Central memory CD8-positive, alpha-beta T cell (primary cell): ENCODE measurements at regions not wholly inside any gene's neighbourhood (a gene's known extent, or its start where the extent isn't known, plus 50 kb on each side); places are given as distances from the start of the nearest gene placed in this dataset.

ENCODE experiments used
- ATAC-seq: fragments of 150-1000 bp; cut with Tn5 transposase; replicated peaks from 2 replicates; pipeline ENCODE4 v1.10.0; 2022; ENCODE audit warnings: mild to moderate bottlenecking, moderate FRiP score, moderate number of reproducible peaks; ENCODE audit not compliant: poor library complexity, severe bottlenecking; ENCODE audit errors: extremely low read depth
- DNase-seq, 2 donors: peaks; one replicate each; pipeline ENCODE4 v3.0.0; 2021; ENCODE audit warnings: low spot score in 2 of 2
- H3K27ac Mint-ChIP-seq: one replicate; pipeline ENCODE4 v1.8.0; 2022; ENCODE audit warnings: low read depth, mild to moderate bottlenecking, moderate library complexity, mixed read lengths
- H3K27me3 Mint-ChIP-seq: one replicate; pipeline ENCODE4 v1.8.0; 2022; ENCODE audit warnings: mixed read lengths
- H3K36me3 Mint-ChIP-seq: one replicate; pipeline ENCODE4 v1.8.0; 2022; ENCODE audit warnings: mild to moderate bottlenecking, moderate library complexity, mixed read lengths; ENCODE audit not compliant: insufficient read depth
- H3K4me1 Mint-ChIP-seq: one replicate; pipeline ENCODE4 v1.8.0; 2022; ENCODE audit warnings: mixed read lengths
- H3K4me3 Mint-ChIP-seq: one replicate; pipeline ENCODE4 v1.8.0; 2022; ENCODE audit warnings: mild to moderate bottlenecking, moderate library complexity, mixed read lengths
- H3K9me3 Mint-ChIP-seq: one replicate; pipeline ENCODE4 v1.8.0; 2022; ENCODE audit warnings: mixed read lengths

DNA sequence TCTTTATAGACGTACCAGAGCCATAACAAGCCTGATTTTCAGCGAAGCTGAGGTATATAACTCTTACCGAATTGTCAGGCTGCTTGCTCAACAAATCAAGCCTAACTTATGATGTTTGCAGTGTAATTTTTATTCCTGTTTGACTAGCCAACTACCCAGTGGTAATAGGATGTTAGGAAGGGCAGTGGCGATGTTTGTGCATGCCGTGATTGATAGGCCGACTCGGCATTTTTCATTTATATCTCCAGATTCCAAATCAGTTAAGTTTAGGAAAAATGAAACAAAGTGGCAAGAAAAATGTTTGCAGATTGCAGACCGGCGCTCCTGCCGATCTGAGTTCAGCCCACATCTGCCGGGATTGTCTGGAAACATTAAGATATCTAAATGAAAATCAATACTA, 401.6 kb upstream of the ZNF507 start:
- DNase-seq (no peak), ATAC-seq (no peak)
- Mint-ChIP-seq H3K27me3 (no peaks in the 10 kb centered on the region), H3K27ac (no peak overlapping the region), H3K36me3 (no peaks in the 10 kb centered on the region), H3K9me3 (no peaks in the 10 kb centered on the region), H3K4me1 (no peaks in the 10 kb centered on the region), H3K4me3 (no peak overlapping the region)

DNA sequence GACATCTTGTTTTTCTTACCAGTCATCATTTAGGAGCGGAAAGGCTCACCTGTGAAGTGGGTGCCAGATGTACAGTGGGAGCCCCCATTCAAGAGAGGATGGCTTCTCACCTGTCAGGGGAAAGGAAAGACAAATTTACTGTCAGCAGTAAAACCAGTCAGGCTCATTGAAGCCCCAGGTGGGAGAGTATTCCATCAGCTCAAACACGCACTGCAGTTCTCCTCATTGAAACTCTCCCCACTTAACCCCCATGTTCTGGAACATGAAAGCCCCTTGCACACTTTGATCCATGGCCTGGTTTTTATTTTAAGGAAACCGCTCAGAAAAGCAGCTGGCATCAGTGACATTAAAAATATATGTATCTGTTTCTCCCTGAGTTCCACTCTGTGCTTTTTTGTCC, 401.1 kb upstream of the ZNF507 start:
- DNase-seq (no peak), ATAC-seq (no peak)
- no peaks in the 10 kb centered on the region for H3K9me3 Mint-ChIP-seq
- no peak overlapping the region for H3K27ac Mint-ChIP-seq
- no peak overlapping the region for H3K4me3 Mint-ChIP-seq
- no peaks in the 10 kb centered on the region for H3K36me3 Mint-ChIP-seq
- H3K4me1 Mint-ChIP-seq: no peaks in the 10 kb centered on the region
- no peaks in the 10 kb centered on the region for H3K27me3 Mint-ChIP-seq

DNA sequence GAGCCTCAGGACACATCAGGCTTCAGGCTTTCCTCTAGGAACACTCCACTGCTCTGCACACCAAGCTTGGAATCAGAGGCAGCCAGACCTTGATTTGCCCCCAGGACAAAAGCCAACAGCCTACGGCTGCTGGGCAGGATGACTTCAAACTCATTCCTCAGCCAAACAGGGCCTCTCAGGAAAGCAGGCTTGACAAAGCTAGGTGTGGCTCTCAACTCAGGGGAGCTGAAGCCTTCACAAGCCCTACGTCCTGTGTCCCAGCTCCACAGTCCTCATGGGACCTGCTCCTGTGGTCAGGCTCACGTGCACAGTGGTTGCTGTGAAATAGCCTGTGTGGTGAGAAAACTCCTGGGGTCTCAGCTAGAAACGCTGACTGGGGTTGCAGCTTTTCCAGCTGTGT, 398.9 kb upstream of the ZNF507 start:
- Mint-ChIP-seq H3K4me1 (no peaks in the 10 kb centered on the region), H3K4me3 (no peak overlapping the region), H3K27me3 (no peaks in the 10 kb centered on the region), H3K36me3 (no peaks in the 10 kb centered on the region), H3K27ac (no peak overlapping the region), H3K9me3 (no peaks in the 10 kb centered on the region)
- DNase-seq (no peak), ATAC-seq (no peak)

DNA sequence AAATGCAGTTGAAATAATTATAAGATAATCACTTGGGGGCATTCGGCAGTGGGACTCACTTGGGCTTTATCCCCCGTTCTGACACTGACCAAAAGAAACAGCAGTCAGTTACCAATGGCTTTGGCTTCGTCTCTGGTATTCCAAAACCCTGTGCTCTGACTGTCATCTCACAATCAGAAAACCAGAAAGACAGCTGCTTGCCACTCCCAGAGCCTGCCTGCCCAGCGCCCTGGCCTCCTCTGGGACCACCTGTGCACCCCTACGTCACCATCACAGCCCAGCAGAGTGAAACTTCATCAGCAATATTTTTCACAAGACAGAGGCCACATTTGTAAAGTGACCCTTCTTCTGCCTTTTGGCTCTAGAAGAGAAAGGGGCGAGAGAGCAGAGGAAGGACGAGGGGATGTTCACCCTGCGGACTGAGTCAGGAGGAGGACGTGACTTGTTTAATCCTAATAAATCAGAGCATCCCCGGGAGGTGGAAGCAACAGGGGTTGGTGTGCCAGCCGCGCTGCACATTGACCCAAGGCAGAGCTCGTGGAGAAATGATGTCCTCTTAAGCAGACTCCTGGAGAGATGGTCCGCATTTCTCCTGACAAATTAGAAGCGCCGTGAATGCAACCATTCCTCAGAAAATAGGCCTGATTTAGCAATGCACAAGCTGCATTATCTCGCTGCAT, 397.8 kb upstream of the ZNF507 start:
- no peaks in the 10 kb centered on the region for H3K36me3 Mint-ChIP-seq
- H3K4me3 Mint-ChIP-seq: no peak overlapping the region
- H3K4me1 Mint-ChIP-seq: no peaks in the 10 kb centered on the region
- H3K9me3 Mint-ChIP-seq: peaks cover 6% of the 10 kb centered on the region
- H3K27ac Mint-ChIP-seq: no peak overlapping the region
- DNase-seq (no peak), ATAC-seq (no peak)
- H3K27me3 Mint-ChIP-seq: no peaks in the 10 kb centered on the region

- peaks cover 6% of the 10 kb centered on the region for H3K9me3 Mint-ChIP-seq
- H3K4me1 Mint-ChIP-seq: no peaks in the 10 kb centered on the region
- H3K36me3 Mint-ChIP-seq: no peaks in the 10 kb centered on the region
- DNase-seq (no peak), ATAC-seq (no peak)
- H3K4me3 Mint-ChIP-seq: no peak overlapping the region
- H3K27me3 Mint-ChIP-seq: no peaks in the 10 kb centered on the region
- no peak overlapping the region for H3K27ac Mint-ChIP-seq
These were observed 392.7 kb upstream of the ZNF507 start for GRCh38 chr19:31952693-31953092.

GRCh38 chr19:31955061-31955460, 390.3 kb upstream of the ZNF507 start:
- H3K4me1 Mint-ChIP-seq: no peaks in the 10 kb centered on the region
- H3K27ac Mint-ChIP-seq: no peak overlapping the region
- H3K9me3 Mint-ChIP-seq: peaks cover 6% of the 10 kb centered on the region
- peaks cover 10% of the 10 kb centered on the region for H3K27me3 Mint-ChIP-seq
- no peak overlapping the region for H3K4me3 Mint-ChIP-seq
- no peak for ATAC-seq
- H3K36me3 Mint-ChIP-seq: no peaks in the 10 kb centered on the region
- no peak for DNase-seq

DNA sequence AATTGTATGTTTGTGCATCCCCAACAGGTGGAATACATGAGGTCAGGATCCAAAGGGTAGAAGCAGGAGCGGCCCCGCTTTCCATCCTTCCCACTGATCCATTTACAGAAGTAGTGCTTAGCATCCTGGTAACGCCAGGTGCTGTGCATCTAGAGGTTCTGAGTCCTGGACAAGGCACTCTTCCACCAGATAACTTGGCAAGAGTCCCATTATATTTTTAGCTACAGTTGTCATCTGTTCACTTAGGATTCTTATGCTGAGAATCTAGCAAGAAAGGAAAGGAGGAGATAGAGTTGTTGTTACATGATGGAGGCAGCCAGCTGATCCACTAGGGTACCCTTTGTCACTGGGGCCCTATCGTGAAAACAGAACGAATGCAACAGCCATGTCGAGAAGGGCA, 389.5 kb upstream of the ZNF507 start:
- ATAC-seq: no peak
- Mint-ChIP-seq H3K4me1 (no peaks in the 10 kb centered on the region), H3K27me3 (peaks cover 10% of the 10 kb centered on the region), H3K27ac (no peak overlapping the region), H3K9me3 (peaks cover 6% of the 10 kb centered on the region), H3K36me3 (no peaks in the 10 kb centered on the region), H3K4me3 (no peak overlapping the region)
- DNase-seq: no peak

DNA sequence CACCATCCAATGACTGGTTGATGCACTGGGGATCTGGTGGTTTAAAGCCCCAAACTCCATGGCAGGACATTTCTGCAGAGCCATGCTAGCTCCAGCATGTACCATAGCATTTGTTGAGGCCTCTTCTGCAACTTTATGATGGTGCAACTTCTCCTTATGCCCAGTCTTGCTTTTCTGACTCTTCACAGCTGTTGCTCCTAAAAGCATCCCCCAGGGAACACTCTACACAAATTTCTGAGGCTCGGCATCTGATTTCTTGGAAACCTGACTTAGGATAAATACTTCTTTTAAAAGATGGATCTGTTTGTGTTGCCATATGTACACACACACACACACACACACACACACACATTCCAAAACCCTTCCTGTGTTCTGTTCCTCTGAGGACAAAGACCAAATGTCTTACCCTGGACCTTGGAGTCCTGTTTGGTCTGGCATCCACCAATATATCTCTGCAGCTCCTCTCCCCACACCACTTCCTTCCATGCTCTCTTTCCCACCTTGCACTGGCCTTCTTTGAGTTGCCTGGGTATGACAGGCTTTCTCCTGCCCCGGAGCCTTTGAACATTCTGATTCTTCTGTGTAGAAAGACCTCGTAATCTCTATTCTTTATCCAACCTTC, 388.5 kb upstream of the ZNF507 start:
- H3K4me1 Mint-ChIP-seq: no peaks in the 10 kb centered on the region
- H3K9me3 Mint-ChIP-seq: peaks cover 5% of the 10 kb centered on the region
- H3K4me3 Mint-ChIP-seq: no peak overlapping the region
- no peaks in the 10 kb centered on the region for H3K36me3 Mint-ChIP-seq
- ATAC-seq (no peak), DNase-seq (no peak)
- H3K27ac Mint-ChIP-seq: no peak overlapping the region
- peaks cover 10% of the 10 kb centered on the region for H3K27me3 Mint-ChIP-seq

GRCh38 chr19:31957711-31958110, 387.7 kb upstream of the ZNF507 start:
- no peak for ATAC-seq
- no peak overlapping the region for H3K4me3 Mint-ChIP-seq
- H3K36me3 Mint-ChIP-seq: no peaks in the 10 kb centered on the region

GRCh38 chr19:31959527-31960018, 385.8 kb upstream of the ZNF507 start:
- H3K4me1 Mint-ChIP-seq: no peaks in the 10 kb centered on the region

More at GRCh38 chr19:31957711-31958110, 387.7 kb upstream of the ZNF507 start:
- H3K27ac Mint-ChIP-seq: no peak overlapping the region
- no peaks in the 10 kb centered on the region for H3K9me3 Mint-ChIP-seq
- peaks cover 10% of the 10 kb centered on the region for H3K27me3 Mint-ChIP-seq
- no peak for DNase-seq
- no peaks in the 10 kb centered on the region for H3K4me1 Mint-ChIP-seq

DNA sequence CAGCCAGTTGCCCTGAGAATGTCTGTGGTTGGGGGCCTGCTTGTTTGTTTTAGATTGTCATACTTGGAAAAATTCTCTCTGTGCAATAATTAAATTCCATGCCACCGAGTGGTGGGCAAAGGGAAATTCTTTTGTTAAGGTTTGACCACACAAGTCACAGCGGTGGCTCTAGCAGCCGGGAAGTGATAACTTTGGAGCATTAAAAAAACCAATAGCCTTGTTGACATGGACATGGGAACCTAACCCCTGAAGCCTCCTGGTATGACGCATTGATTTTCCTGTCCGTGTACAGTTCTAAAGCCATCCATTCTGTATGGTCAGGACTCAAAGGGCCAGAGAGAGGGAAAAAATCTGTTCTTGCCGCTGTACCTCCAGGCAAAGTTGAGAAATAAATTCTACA, 384.9 kb upstream of the ZNF507 start:
- H3K4me1 Mint-ChIP-seq: no peaks in the 10 kb centered on the region
- no peak for DNase-seq
- no peak overlapping the region for H3K27ac Mint-ChIP-seq
- peaks cover 10% of the 10 kb centered on the region for H3K27me3 Mint-ChIP-seq
- no peak overlapping the region for H3K4me3 Mint-ChIP-seq
- ATAC-seq: no peak
- no peaks in the 10 kb centered on the region for H3K36me3 Mint-ChIP-seq
- H3K9me3 Mint-ChIP-seq: no peaks in the 10 kb centered on the region

More at GRCh38 chr19:31959527-31960018, 385.8 kb upstream of the ZNF507 start:
- DNase-seq (no peak), ATAC-seq (no peak)
- Mint-ChIP-seq H3K27me3 (peaks cover 10% of the 10 kb centered on the region), H3K4me3 (no peak overlapping the region), H3K36me3 (no peaks in the 10 kb centered on the region), H3K9me3 (no peaks in the 10 kb centered on the region), H3K27ac (no peak overlapping the region)

- H3K36me3 Mint-ChIP-seq: no peaks in the 10 kb centered on the region
These were observed 384.2 kb upstream of the ZNF507 start for GRCh38 chr19:31961191-31961590.

DNA sequence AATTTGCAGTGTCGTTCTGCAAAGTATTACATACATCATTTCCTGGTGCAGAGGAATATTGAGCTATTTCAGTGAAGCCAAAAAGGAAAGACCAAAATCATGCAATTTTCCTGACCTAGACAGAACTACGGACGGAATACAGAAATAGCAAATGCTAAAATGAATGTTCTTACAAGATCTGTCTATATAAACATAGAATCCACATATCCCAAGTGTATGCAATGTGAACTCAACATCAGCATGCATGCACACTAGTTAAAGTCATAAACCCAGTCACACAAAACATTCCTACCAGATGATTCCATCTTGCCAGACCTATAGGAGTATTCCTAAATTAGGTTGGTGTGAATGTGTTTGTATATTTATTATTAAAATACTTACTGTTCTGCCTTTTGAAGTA, 383.7 kb upstream of the ZNF507 start:
- H3K4me1 Mint-ChIP-seq: no peaks in the 10 kb centered on the region
- no peak for DNase-seq
- H3K27ac Mint-ChIP-seq: no peak overlapping the region
- H3K27me3 Mint-ChIP-seq: peaks cover 10% of the 10 kb centered on the region
- no peaks in the 10 kb centered on the region for H3K9me3 Mint-ChIP-seq
- ATAC-seq: no peak
- no peak overlapping the region for H3K4me3 Mint-ChIP-seq
- no peaks in the 10 kb centered on the region for H3K36me3 Mint-ChIP-seq

More at GRCh38 chr19:31961191-31961590, 384.2 kb upstream of the ZNF507 start:
- no peak for ATAC-seq
- no peak overlapping the region for H3K27ac Mint-ChIP-seq
- H3K27me3 Mint-ChIP-seq: peaks cover 10% of the 10 kb centered on the region
- no peaks in the 10 kb centered on the region for H3K4me1 Mint-ChIP-seq
- H3K4me3 Mint-ChIP-seq: no peak overlapping the region
- H3K9me3 Mint-ChIP-seq: no peaks in the 10 kb centered on the region
- DNase-seq: no peak
